Fibroblast of gingiva (primary cell): ENCODE measurements at regions not wholly inside any gene's neighbourhood (a gene's known extent, or its start where the extent isn't known, plus 50 kb on each side); places are given as distances from the start of the nearest gene placed in this dataset.
A peak's percentile ranks its signal among the peaks of the same experiment; 100 is the strongest.
"Not testable (repeated sequence)": the region's sequence is repeated elsewhere in the genome, so short reads cannot be mapped to it uniquely, and the experiment has no call there.

ENCODE experiments used
- DNase-seq: peaks from one replicate; pipeline ENCODE4 v3.0.0-alpha.2; 2011; ENCODE audit warnings: low read depth

- no peak for DNase-seq
Observed at GRCh38 chr14:85317491-85318021, 212.4 kb upstream of the FLRT2 start.

- DNase-seq: no peak
Observed at GRCh38 chr14:85319101-85319500, 210.8 kb upstream of the FLRT2 start.

DNA sequence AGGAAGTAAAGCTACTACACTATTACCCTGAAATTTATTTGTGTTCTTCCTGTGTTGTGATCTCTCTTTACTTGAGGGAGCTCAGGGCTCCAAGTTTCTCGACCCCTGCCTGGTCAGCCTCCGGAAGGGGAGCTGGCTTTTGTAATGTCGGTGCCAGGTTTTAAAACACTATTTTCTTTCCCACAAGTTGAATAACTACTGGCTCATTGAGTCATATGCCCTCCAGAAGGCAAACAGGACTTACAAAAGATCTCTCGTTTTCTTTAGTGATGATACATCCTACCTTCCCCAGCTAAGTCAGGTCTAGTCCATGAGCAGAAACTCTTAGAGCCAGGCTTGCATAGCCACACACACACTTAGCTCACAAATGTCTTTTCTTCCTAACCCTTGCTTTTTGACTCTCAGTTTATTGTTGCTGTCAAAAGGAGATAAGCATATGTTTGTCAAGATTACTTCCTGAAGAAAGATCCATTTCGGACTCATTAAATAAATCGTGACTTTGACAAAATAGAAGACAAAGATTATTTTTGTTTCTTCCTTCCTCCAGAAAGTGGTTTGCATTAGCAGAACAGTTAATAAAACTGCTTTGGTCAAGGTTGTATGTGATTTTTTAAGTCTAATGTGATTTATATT is 209.8 kb upstream of the FLRT2 start:
- DNase-seq: no peak

- no peak for DNase-seq
Observed at GRCh38 chr14:85325134-85326017, 204.6 kb upstream of the FLRT2 start.

GRCh38 chr14:85332401-85332800 is 197.5 kb upstream of the FLRT2 start:
- DNase-seq: no peak

DNA sequence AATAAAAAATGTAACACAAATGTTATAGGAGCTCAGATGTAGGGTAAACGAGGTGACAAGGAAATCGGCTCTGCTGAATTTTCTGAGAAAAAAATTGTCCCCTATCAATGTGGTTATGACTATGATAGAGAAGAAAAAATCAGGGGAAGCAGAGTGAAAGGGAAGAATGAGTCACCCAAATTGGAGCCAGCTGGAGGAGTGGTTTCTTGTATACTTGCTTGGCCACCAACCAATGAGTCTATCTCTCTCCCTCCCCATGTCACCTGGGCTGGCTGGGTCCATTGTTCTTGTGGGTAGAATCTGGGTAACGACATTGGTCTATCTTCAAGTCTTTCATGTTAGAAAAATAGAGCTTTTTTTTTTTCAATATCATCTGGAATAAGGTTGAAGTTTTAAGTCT is 196.6 kb upstream of the FLRT2 start:
- peak; percentile 16 for DNase-seq

- no peak for DNase-seq
Observed at GRCh38 chr14:85333841-85334240, 196.1 kb upstream of the FLRT2 start.

GRCh38 chr14:85334316-85334715 is 195.6 kb upstream of the FLRT2 start:
- no peak for DNase-seq

DNA sequence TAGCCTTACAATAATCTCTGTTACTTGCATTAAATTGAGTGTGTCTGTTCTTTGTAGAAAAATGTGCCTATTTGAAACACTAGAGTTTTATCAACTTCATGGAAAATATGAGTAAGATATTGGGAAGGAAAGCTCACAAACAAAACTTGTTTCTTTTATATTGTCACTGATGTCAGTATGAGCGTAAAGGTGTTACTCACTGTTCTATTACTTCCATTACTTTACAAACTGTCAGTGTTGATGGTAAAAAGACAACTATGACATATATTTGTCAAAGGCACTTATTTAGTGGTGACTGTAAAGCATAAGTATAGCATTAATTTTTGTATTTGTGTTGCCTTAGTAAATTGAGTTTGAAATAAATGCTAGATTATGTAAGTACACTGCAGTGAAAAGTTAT is 193.7 kb upstream of the FLRT2 start:
- no peak for DNase-seq

DNA sequence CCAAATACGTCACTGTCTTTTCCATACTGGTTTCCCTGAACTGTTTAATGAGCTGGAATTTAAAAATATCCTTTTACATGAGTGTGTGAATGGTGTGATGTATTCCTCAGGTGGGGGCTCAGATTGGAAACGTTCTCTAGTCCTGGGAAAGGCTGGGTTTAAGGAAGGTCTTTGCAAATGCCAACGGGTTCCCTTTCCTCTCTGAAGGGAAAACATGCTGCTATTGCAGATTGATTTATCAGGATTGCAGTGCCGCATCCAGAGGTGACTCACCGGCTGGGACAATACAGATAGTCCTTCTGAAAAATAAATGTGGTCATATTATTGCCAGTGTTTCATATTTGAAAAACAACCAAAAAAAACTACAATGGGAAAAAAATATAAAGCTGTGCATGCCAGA is 193.1 kb upstream of the FLRT2 start:
- DNase-seq: no peak

GRCh38 chr14:85338895-85339294 is 191.0 kb upstream of the FLRT2 start:
- DNase-seq: no peak

GRCh38 chr14:85342858-85343607 is 186.9 kb upstream of the FLRT2 start:
- peak; percentile 44 for DNase-seq

DNA sequence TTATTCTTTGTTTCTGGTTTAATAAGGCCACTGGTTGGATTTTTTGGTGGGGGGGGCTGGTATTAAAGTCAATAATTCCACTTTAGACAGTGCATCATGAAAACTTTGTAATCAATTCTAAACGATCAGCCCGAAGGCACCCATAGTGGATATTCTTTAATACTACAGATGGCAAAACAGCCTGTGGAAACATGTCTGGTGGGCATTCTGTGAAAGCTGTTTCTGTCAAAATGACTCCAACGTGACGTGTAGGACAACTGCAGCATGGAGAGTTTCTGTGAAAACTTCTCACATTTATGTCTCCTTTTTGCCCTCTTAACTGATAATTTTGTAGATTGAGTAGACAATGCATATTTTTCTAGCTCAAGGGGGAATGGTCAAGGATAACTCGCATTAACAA is 185.8 kb upstream of the FLRT2 start:
- DNase-seq: no peak

DNA sequence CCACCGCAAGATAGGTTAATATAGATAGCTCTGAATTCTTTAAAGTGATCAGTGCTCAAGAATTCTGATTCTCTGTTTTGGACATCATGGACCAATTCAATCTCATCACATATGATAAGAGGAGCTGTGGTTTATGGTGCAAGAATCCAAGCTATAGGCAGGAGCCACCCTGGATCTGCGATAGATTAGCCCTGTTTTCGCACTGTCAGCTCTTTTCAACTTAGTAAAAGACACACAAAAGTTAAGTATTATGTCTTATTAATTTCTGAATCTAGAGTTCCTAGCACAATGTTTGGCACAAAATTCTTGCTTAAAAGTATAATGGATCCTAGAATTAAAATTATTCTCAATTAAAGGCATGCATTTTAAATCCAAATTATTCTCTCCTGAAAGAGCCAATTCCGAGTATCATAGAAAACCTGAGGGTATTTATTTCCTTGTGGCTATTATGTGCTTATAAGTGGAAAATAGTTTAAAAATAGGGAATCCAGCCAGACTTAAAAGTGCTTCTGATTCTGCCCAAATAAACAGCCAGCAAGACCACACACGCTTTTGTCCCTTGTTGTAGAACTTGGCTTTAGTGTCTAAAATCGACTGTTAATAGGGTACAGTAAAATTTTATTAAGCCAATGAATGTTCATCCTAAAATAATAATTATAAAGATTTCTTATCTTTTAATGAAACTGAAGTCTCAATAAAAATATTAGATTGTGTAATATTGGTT is 184.9 kb upstream of the FLRT2 start:
- DNase-seq: no peak

GRCh38 chr14:85350667-85351066 is 179.3 kb upstream of the FLRT2 start:
- no peak for DNase-seq

- DNase-seq: not testable (repeated sequence)
Observed at GRCh38 chr14:85352588-85352987, 177.4 kb upstream of the FLRT2 start.

GRCh38 chr14:85357120-85357519 is 172.8 kb upstream of the FLRT2 start:
- no peak for DNase-seq

DNA sequence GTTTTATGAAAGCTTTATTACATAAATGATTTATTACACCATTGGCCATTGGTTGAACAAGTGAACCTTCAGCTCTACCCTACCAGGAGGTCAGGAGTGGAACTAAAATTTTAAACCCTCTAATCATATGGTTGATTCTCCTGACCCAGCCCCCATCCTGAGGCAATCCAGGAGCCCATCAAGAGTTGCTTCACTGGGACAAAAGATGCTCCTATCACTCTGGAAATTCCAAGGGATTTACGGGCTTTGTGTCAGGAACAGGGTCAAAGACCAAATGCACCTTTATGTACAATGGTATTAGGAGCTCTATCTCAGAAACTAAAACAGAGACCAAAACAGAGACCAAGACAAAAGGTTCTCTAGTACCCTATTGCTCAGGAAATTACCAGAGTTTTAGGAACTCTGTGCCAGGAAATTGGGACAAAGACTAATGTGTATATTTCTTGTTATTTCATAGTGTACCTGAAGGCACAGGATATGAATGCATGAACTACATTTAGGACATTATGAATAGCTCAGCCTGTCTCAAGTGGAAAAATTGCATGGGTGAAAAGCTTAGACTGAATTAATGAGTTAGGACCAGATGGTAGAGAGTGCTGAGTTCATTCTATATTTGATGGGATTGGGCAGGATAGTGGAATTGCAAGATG is 171.7 kb upstream of the FLRT2 start:
- DNase-seq: no peak

DNA sequence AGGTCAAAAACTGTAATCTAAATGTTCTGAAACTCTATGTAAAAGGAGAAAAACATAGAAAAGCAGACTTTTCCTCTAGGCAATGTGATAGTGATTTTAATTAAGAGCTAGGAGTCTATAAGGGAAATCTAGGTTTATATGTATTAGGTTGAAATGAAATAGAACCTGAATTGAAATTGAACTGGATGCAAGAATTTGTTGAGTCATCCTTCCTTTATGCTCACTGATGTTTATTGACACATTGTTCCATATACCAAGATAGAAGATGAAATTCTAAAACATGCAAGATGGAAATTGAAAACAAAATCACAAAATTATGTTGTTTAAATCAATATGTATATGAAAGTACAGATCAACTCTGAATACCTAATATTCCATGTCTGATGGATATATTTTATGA is 170.4 kb upstream of the FLRT2 start:
- DNase-seq: no peak

DNA sequence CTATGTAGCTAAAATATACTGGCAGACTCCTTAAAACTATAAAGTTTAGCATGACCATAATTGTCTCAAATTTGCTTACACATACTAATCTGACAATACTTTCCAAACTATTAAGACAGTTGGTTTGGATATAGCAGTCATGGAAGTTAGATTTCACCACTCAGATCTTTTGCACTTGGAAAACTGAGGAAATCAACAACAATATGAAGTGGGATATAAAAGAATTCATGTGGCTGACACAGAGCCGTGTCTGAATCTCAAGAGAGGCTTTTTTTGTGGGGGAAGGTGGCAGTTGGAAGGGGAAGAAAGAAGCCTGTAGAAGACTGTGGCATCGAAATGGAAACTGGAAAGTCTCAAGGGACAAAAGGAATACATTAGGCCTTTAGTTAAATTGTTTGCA is 166.6 kb upstream of the FLRT2 start:
- no peak for DNase-seq

GRCh38 chr14:85366226-85366625 is 163.7 kb upstream of the FLRT2 start:
- DNase-seq: no peak
